ENCODE measurements at regions not wholly inside any gene's neighbourhood (a gene's known extent, or its start where the extent isn't known, plus 50 kb on each side); places are given as distances from the start of the nearest gene placed in this dataset.

DNA sequence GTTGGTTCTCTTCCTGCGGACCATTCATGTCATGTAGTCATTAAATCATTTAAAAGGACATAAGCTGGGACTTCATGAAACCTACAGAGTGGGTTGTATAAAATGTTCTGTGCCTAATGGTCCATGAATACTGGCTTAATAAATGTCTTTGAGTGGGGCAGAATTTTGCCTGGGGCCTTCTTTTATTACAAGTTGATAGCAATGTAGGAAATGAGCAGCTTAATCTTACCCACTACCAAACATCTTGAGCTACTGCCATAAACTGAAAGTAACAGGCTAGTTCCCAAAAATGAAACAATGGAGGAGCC lies 130.9 kb downstream of the TMEM17 start:
- Histone ChIP-seq H2BK120ac (ENCODE audit: low read depth, low read length) (peak overlapping the region; percentile 62), H3K79me1 (ENCODE audit: low read length) (no peaks in the 10 kb centered on the region), H3K4ac (ENCODE audit: low read depth, low read length) (peak overlapping the region; percentile 84), H3K27me3 (ENCODE audit: insufficient read depth, low read length, poor library complexity) (no peaks in the 10 kb centered on the region), H3K79me2 (ENCODE audit: control insufficient read depth, insufficient read depth, low read length) (no peaks in the 10 kb centered on the region), H2AK5ac (ENCODE audit: low read length) (no peak overlapping the region), H4K8ac (ENCODE audit: low read depth, low read length) (no peak overlapping the region), H3K18ac (ENCODE audit: low read length) (peak overlapping the region; percentile 95), H3K27ac (ENCODE audit: low read depth, low read length) (peak overlapping the region; percentile 83), H3K4me2 (ENCODE audit: low read length) (no peak overlapping the region), H3K4me3 (ENCODE audit: low read length) (no peak overlapping the region), H3K9ac (ENCODE audit: low read length) (no peak overlapping the region), H3K36me3 (ENCODE audit: control insufficient read depth, insufficient read depth, low read length) (no peaks in the 10 kb centered on the region), H3K56ac (ENCODE audit: low read length) (peak overlapping the region; percentile 86), H2BK15ac (replicated peaks; ENCODE audit: low read depth) (peak overlapping the region; percentile 61), H4K5ac (ENCODE audit: low read length) (peak overlapping the region; percentile 72), H2BK5ac (ENCODE audit: low read length) (peak overlapping the region; percentile 97), H3K4me1 (ENCODE audit: control insufficient read depth, low read depth, low read length) (peaks cover 6% of the 10 kb centered on the region), H3K23ac (ENCODE audit: low read length) (no peak overlapping the region)
- WGBS (ENCODE audit: extremely low coverage, insufficient coverage, low lambda C conversion rate) = no CpG with 5 or more reads among the region's 1 CpG
- no peak for DNase-seq

DNA sequence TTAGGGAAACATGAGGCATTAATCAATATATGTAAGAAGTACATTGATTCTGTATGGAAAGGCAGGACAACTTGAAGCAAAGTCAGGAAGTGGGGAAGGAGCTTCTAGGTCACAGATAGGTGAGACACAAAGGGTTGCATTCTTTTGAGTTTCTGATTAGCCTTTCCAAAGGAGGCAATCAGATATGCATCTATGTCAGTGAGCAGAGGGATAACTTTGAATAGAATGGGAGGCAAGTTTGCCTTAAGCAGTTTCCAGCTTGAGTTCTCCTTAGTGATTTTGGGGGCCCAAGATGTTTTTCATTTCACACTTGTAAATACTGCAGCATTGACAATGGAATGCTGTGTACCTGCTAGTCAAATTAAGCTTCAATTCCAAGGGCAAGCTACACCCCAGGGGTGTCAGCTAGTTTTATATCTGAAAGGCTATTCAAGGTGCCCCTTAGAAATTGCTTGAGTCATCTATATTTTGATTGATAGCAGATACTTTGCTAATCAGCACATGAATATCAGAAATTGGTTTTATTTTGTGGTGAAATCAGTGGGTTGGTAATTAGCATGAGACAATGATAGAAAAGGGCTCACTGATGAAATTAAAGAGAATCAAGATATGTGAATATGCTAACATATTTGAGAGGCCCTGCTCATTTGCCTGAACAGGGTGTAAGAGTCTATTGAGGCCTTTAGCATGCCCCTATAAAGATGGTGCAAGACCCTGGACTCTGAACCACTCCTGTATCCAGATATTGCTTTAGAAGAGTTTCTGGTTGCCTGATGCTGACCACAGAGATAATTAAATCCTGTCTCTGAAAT lies 131.5 kb downstream of the TMEM17 start:
- peak overlapping the region; percentile 83 for H3K27ac ChIP-seq (ENCODE audit: low read depth, low read length)
- peak overlapping the region; percentile 97 for H2BK5ac ChIP-seq (ENCODE audit: low read length)
- peak overlapping the region; percentile 65 for H2AK5ac ChIP-seq (ENCODE audit: low read length)
- peak overlapping the region; percentile 84 for H3K4ac ChIP-seq (ENCODE audit: low read depth, low read length)
- DNase-seq = peak; percentile 94
- peak overlapping the region; percentile 95 for H3K18ac ChIP-seq (ENCODE audit: low read length)
- no peak overlapping the region for H3K23ac ChIP-seq (ENCODE audit: low read length)
- no peaks in the 10 kb centered on the region for H3K27me3 ChIP-seq (ENCODE audit: insufficient read depth, low read length, poor library complexity)
- H2BK120ac ChIP-seq (ENCODE audit: low read depth, low read length) = peak overlapping the region; percentile 62
- H3K4me1 ChIP-seq (ENCODE audit: control insufficient read depth, low read depth, low read length) = peaks cover 11% of the 10 kb centered on the region
- no peaks in the 10 kb centered on the region for H3K79me2 ChIP-seq (ENCODE audit: control insufficient read depth, insufficient read depth, low read length)
- H4K8ac ChIP-seq (ENCODE audit: low read depth, low read length) = no peak overlapping the region
- H3K56ac ChIP-seq (ENCODE audit: low read length) = peak overlapping the region; percentile 86
- H4K5ac ChIP-seq (ENCODE audit: low read length) = no peak overlapping the region
- no peak overlapping the region for H3K4me3 ChIP-seq (ENCODE audit: low read length)
- H2BK15ac ChIP-seq (replicated peaks; ENCODE audit: low read depth) = no peak overlapping the region
- no peak overlapping the region for H3K9ac ChIP-seq (ENCODE audit: low read length)
- no peaks in the 10 kb centered on the region for H3K36me3 ChIP-seq (ENCODE audit: control insufficient read depth, insufficient read depth, low read length)
- no peaks in the 10 kb centered on the region for H3K79me1 ChIP-seq (ENCODE audit: low read length)
- no peak overlapping the region for H3K4me2 ChIP-seq (ENCODE audit: low read length)

DNA sequence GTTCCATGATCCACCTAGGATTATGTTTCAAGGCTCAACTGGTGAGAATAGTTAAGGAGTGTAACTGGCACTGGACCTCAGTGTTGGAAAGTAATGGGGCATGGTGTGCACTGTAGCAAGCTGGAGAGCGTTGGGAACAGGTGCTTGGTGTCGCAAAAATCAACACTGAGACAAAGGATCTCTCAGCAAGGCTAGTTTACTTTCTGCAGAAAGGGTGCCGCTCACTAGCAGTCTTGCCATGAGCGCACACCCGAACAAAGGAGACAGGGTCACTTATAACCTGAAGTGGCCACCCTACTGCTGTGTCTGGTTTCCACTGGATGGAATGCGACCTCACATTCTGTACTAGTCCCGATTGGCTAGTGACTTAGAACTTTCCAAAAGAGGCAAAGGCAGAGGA lies 133.2 kb downstream of the TMEM17 start:
- no CpG with 5 or more reads among the region's 7 CpGs for WGBS (ENCODE audit: extremely low coverage, insufficient coverage, low lambda C conversion rate)
- Histone ChIP-seq H4K8ac (ENCODE audit: low read depth, low read length) (no peak overlapping the region), H4K5ac (ENCODE audit: low read length) (no peak overlapping the region), H2BK15ac (replicated peaks; ENCODE audit: low read depth) (no peak overlapping the region), H3K23ac (ENCODE audit: low read length) (no peak overlapping the region), H2AK5ac (ENCODE audit: low read length) (peak overlapping the region; percentile 79), H3K9ac (ENCODE audit: low read length) (no peak overlapping the region), H3K4ac (ENCODE audit: low read depth, low read length) (no peak overlapping the region), H3K56ac (ENCODE audit: low read length) (peak overlapping the region; percentile 38), H2BK120ac (ENCODE audit: low read depth, low read length) (no peak overlapping the region), H3K4me3 (ENCODE audit: low read length) (peak overlapping the region; percentile 18), H3K4me1 (ENCODE audit: control insufficient read depth, low read depth, low read length) (peaks cover 13% of the 10 kb centered on the region), H3K18ac (ENCODE audit: low read length) (no peak overlapping the region), H3K36me3 (ENCODE audit: control insufficient read depth, insufficient read depth, low read length) (no peaks in the 10 kb centered on the region), H3K79me2 (ENCODE audit: control insufficient read depth, insufficient read depth, low read length) (no peaks in the 10 kb centered on the region), H3K79me1 (ENCODE audit: low read length) (no peaks in the 10 kb centered on the region), H3K27me3 (ENCODE audit: insufficient read depth, low read length, poor library complexity) (no peaks in the 10 kb centered on the region), H3K4me2 (ENCODE audit: low read length) (no peak overlapping the region), H2BK5ac (ENCODE audit: low read length) (peak overlapping the region; percentile 43), H3K27ac (ENCODE audit: low read depth, low read length) (no peak overlapping the region)
- no peak for DNase-seq

DNA sequence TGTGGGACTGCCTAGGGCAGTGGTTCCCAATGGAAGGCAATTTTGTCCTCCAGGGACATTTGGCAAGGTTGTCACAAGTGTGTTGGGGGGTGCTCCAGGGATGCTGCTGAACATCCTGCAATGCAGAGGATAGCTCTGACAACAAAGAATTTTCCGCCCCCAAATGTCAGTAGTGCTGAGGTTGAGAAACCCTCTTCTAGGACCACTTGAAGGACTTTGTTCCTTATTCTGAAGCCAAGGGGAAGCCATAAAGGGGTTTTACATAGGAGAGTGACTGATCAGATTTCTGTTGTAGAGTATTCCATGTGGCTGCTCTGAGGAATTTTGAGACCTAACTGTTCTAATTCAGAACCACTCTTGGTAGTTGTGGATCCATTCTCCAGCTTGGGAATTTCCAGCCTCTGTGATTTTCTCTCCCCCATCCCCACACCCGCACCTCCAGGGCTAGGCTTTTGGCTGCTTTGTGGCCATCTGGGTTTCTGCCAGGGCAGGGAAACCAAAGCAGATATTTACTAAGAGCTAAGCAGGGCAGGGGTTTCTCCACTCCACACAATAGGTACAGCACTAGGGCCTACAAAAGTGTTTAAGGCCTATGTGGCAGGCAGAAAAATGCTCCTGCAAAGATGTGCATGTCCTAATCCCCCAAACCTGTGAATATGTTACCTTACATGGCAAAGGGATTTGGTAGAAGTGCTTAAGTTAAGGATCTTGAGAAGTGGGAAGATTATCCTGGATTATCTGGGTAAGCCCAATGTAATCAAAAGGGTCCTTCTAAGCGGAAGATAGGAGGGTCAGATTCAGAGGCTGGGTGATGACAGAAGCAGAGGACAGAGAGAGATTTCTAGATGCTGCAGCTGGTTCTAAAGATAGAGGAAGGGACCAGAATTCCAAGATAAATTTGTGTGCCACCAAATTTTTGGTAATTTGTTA lies 135.4 kb downstream of the TMEM17 start:
- Histone ChIP-seq H2BK120ac (ENCODE audit: low read depth, low read length) (peak overlapping the region; percentile 65), H4K8ac (ENCODE audit: low read depth, low read length) (no peak overlapping the region), H3K4ac (ENCODE audit: low read depth, low read length) (no peak overlapping the region), H3K79me2 (ENCODE audit: control insufficient read depth, insufficient read depth, low read length) (no peaks in the 10 kb centered on the region), H3K79me1 (ENCODE audit: low read length) (no peaks in the 10 kb centered on the region), H4K5ac (ENCODE audit: low read length) (no peak overlapping the region), H3K4me1 (ENCODE audit: control insufficient read depth, low read depth, low read length) (peaks cover 19% of the 10 kb centered on the region), H3K4me3 (ENCODE audit: low read length) (no peak overlapping the region), H2AK5ac (ENCODE audit: low read length) (no peak overlapping the region), H3K56ac (ENCODE audit: low read length) (no peak overlapping the region), H2BK15ac (replicated peaks; ENCODE audit: low read depth) (no peak overlapping the region), H3K18ac (ENCODE audit: low read length) (peak overlapping the region; percentile 15), H3K9ac (ENCODE audit: low read length) (no peak overlapping the region), H3K27me3 (ENCODE audit: insufficient read depth, low read length, poor library complexity) (no peaks in the 10 kb centered on the region), H3K4me2 (ENCODE audit: low read length) (no peak overlapping the region), H3K27ac (ENCODE audit: low read depth, low read length) (peak overlapping the region; percentile 13), H3K23ac (ENCODE audit: low read length) (no peak overlapping the region), H3K36me3 (ENCODE audit: control insufficient read depth, insufficient read depth, low read length) (no peaks in the 10 kb centered on the region), H2BK5ac (ENCODE audit: low read length) (no peak overlapping the region)
- no CpG with 5 or more reads among the region's 3 CpGs for WGBS (ENCODE audit: extremely low coverage, insufficient coverage, low lambda C conversion rate)
- peak; percentile 83 for DNase-seq

DNA sequence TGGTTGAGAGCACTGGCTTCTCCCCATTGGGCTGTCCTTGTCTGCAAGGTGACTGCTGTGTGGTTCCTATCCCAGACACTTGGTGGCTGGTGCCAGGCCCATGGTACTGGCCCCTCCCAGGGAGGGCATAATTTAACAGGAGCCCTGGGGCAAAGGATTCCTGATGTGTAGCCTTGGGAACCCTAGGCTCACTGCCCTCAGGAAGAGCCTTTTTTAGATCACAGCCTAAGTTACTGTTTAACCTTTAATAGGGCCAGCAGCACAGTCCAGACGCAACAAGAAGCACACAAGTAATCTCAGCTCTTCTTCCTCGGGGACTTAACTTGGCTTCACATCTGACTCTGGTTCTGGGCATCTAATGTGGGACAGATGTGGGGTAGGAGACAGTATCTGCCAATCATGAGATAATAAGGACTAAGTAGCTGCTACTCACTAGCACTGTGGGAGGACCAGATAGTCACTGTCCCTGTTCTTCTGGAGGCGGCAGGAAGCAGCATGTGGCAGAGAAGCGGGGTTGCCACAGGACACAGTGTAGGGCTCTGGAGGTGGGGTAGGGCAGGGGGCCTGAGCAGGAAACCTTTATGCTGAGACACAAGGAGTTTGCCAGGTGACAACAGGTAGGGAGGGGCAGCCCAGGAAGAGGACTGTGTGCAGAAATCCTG lies 136.3 kb downstream of the TMEM17 start:
- Histone ChIP-seq H3K23ac (ENCODE audit: low read length) (no peak overlapping the region), H3K4ac (ENCODE audit: low read depth, low read length) (no peak overlapping the region), H2BK5ac (ENCODE audit: low read length) (peak overlapping the region; percentile 42), H3K18ac (ENCODE audit: low read length) (no peak overlapping the region), H3K27me3 (ENCODE audit: insufficient read depth, low read length, poor library complexity) (no peaks in the 10 kb centered on the region), H3K4me1 (ENCODE audit: control insufficient read depth, low read depth, low read length) (peaks cover 19% of the 10 kb centered on the region), H2BK15ac (replicated peaks; ENCODE audit: low read depth) (no peak overlapping the region), H3K4me2 (ENCODE audit: low read length) (no peak overlapping the region), H3K4me3 (ENCODE audit: low read length) (no peak overlapping the region), H4K5ac (ENCODE audit: low read length) (no peak overlapping the region), H2BK120ac (ENCODE audit: low read depth, low read length) (no peak overlapping the region), H3K36me3 (ENCODE audit: control insufficient read depth, insufficient read depth, low read length) (no peaks in the 10 kb centered on the region), H3K27ac (ENCODE audit: low read depth, low read length) (no peak overlapping the region), H4K8ac (ENCODE audit: low read depth, low read length) (no peak overlapping the region), H3K79me2 (ENCODE audit: control insufficient read depth, insufficient read depth, low read length) (no peaks in the 10 kb centered on the region), H3K56ac (ENCODE audit: low read length) (peak overlapping the region; percentile 54), H3K79me1 (ENCODE audit: low read length) (no peaks in the 10 kb centered on the region), H2AK5ac (ENCODE audit: low read length) (peak overlapping the region; percentile 83), H3K9ac (ENCODE audit: low read length) (no peak overlapping the region)
- peak; percentile 67 for DNase-seq
- WGBS (ENCODE audit: extremely low coverage, insufficient coverage, low lambda C conversion rate) = no CpG with 5 or more reads among the region's 4 CpGs
